ENCODE measurements at regions not wholly inside any gene's neighbourhood (a gene's known extent, or its start where the extent isn't known, plus 50 kb on each side); places are given as distances from the start of the nearest gene placed in this dataset.

GRCh38 chr1:228923973-228924686 lies 188.9 kb downstream of the RHOU start:
- DNase-seq = no peak

- DNase-seq = no peak
Measured at GRCh38 chr1:228925691-228926090, 190.4 kb downstream of the RHOU start.

GRCh38 chr1:228927421-228927820 lies 192.1 kb downstream of the RHOU start:
- no peak for DNase-seq

- no peak for DNase-seq
Measured at GRCh38 chr1:228927946-228928898, 192.9 kb downstream of the RHOU start.

GRCh38 chr1:228929476-228930027 lies 194.3 kb downstream of the RHOU start:
- no peak for DNase-seq

GRCh38 chr1:228930479-228930957 lies 195.2 kb downstream of the RHOU start:
- DNase-seq = no peak

- no peak for DNase-seq
Measured at GRCh38 chr1:228933753-228934152, 198.5 kb downstream of the RHOU start.

GRCh38 chr1:228935198-228935663 lies 200.0 kb downstream of the RHOU start:
- no peak for DNase-seq

- DNase-seq = no peak
Measured at GRCh38 chr1:228935855-228936727, 200.8 kb downstream of the RHOU start.

- no peak for DNase-seq
Measured at GRCh38 chr1:228936881-228937280, 201.6 kb downstream of the RHOU start.

GRCh38 chr1:228937351-228937750 lies 202.1 kb downstream of the RHOU start:
- no peak for DNase-seq

- no peak for DNase-seq
Measured at GRCh38 chr1:228937851-228938536, 202.7 kb downstream of the RHOU start.

GRCh38 chr1:228938537-228938901 lies 203.2 kb downstream of the RHOU start:
- DNase-seq = no peak

GRCh38 chr1:228939001-228939691 lies 203.9 kb downstream of the RHOU start:
- DNase-seq = no peak

- no peak for DNase-seq
Measured at GRCh38 chr1:228939881-228940392, 204.7 kb downstream of the RHOU start.

GRCh38 chr1:228940526-228940925 lies 205.2 kb downstream of the RHOU start:
- no peak for DNase-seq

GRCh38 chr1:228940926-228941325 lies 205.6 kb downstream of the RHOU start:
- no peak for DNase-seq

GRCh38 chr1:228941666-228942065 lies 206.4 kb downstream of the RHOU start:
- DNase-seq = no peak

- no peak for DNase-seq
Measured at GRCh38 chr1:228943436-228943835, 208.2 kb downstream of the RHOU start.

GRCh38 chr1:228944296-228944695 lies 209.0 kb downstream of the RHOU start:
- DNase-seq = no peak

- no peak for DNase-seq
Measured at GRCh38 chr1:228944935-228945371, 209.7 kb downstream of the RHOU start.

All from NCI-H1436 treated with DMSO at 0.1 percent for 48 hours (cell line).